CD14-positive monocyte (primary cell): ENCODE measurements at regions not wholly inside any gene's neighbourhood (a gene's known extent, or its start where the extent isn't known, plus 50 kb on each side); places are given as distances from the start of the nearest gene placed in this dataset.

Experiments used
- DNase-seq, 3 donors: peaks; one replicate each; pipeline ENCODE4 v3.0.0-alpha.2; 2011 to 2022
- H2AFZ ChIP-seq: 2 replicates; pipeline ENCODE4 v1.6.0; 2012; ENCODE audit warnings: mild to moderate bottlenecking, low read depth, low read length, inconsistent platforms; ENCODE audit not compliant: insufficient read depth, poor library complexity, severe bottlenecking
- H3K27ac ChIP-seq, 2 donors: 1 replicate in 1 of 2; 2 replicates in 1 of 2; pipeline ENCODE4 v1.5.1; 2012 to 2013; ENCODE audit warnings: low read length in 2 of 2, control low read depth in 1 of 2, inconsistent platforms in 1 of 2, low read depth in 1 of 2, mild to moderate bottlenecking in 1 of 2
- H3K27me3 ChIP-seq, 2 donors: one replicate each; pipeline versions ENCODE4 v1.6.0 to v1.6.1; 2011 to 2013; ENCODE audit warnings: low read length in 2 of 2; ENCODE audit not compliant: control insufficient read depth in 2 of 2, insufficient read depth in 2 of 2
- H3K36me3 ChIP-seq, 2 donors: replicated peaks in 1 of 2; 1 replicate in 1 of 2; 2 replicates in 1 of 2; pipeline versions ENCODE4 v1.5.1 to v1.6.1; 2012 to 2013; ENCODE audit warnings: low read length in 2 of 2, control low read depth in 1 of 2, inconsistent platforms in 1 of 2, mild to moderate bottlenecking in 1 of 2; ENCODE audit not compliant: insufficient read depth in 2 of 2, control insufficient read depth in 1 of 2
- H3K4me1 ChIP-seq, 2 donors: 1 replicate in 1 of 2; 2 replicates in 1 of 2; pipeline versions ENCODE4 v1.5.1 to v1.6.1; 2012 to 2013; ENCODE audit warnings: low read length in 2 of 2, control low read depth in 1 of 2, inconsistent platforms in 1 of 2, mild to moderate bottlenecking in 1 of 2, moderate library complexity in 1 of 2; ENCODE audit not compliant: insufficient read depth in 2 of 2, control insufficient read depth in 1 of 2
- H3K4me2 ChIP-seq: replicated peaks from 2 replicates; pipeline ENCODE3; 2012; ENCODE audit warnings: low read length, moderate library complexity, mild to moderate bottlenecking; ENCODE audit not compliant: poor library complexity, severe bottlenecking; ENCODE audit errors: extremely low read depth
- H3K4me3 ChIP-seq, 3 experiments: fragments of 200-600 bp in 1 of 3; sonication (generic) in 1 of 3; replicated peaks in 1 of 3; 1 replicate in 2 of 3; 2 replicates in 1 of 3; pipeline ENCODE4 v1.5.1; 2011 to 2013; ENCODE audit warnings: low read length in 3 of 3, mild to moderate bottlenecking in 3 of 3, control low read depth in 2 of 3, low read depth in 2 of 3, inconsistent platforms in 1 of 3, moderate library complexity in 1 of 3
- H3K79me2 ChIP-seq: 2 replicates; pipeline ENCODE4 v1.6.0; 2012; ENCODE audit warnings: mild to moderate bottlenecking, control low read depth, inconsistent platforms, low read length, moderate library complexity; ENCODE audit not compliant: insufficient read depth
- H3K9ac ChIP-seq: 2 replicates; pipeline ENCODE4 v1.6.0; 2017; ENCODE audit warnings: low read length, mild to moderate bottlenecking; ENCODE audit not compliant: insufficient read depth, poor library complexity, severe bottlenecking
- H3K9me3 ChIP-seq, 2 donors: replicated peaks in 1 of 2; 1 replicate in 1 of 2; 2 replicates in 1 of 2; pipeline versions ENCODE4 v1.5.1 to v1.6.1; 2012 to 2013; ENCODE audit warnings: low read length in 2 of 2, control low read depth in 1 of 2; ENCODE audit not compliant: control insufficient read depth in 1 of 2, insufficient read depth in 1 of 2
- H4K20me1 ChIP-seq: 2 replicates; pipeline ENCODE4 v1.6.0; 2012; ENCODE audit warnings: mild to moderate bottlenecking, low read length, control low read depth, moderate library complexity; ENCODE audit not compliant: insufficient read depth
- H3K27ac Mint-ChIP-seq, 7 donors: one replicate each; pipeline ENCODE4 v1.8.0; 2020; ENCODE audit warnings: mild to moderate bottlenecking in 7 of 7, mixed read lengths in 7 of 7, moderate library complexity in 6 of 7, inconsistent platforms in 2 of 7
- H3K27me3 Mint-ChIP-seq, 3 donors: one replicate each; pipeline ENCODE4 v1.8.0; 2021 to 2022; ENCODE audit warnings: low read depth in 3 of 3, mild to moderate bottlenecking in 3 of 3, mixed read lengths in 3 of 3, moderate library complexity in 3 of 3, inconsistent platforms in 1 of 3
- H3K36me3 Mint-ChIP-seq, 2 donors: one replicate each; pipeline ENCODE4 v1.8.0; 2020; ENCODE audit warnings: mixed read lengths in 2 of 2, inconsistent platforms in 1 of 2, mild to moderate bottlenecking in 1 of 2
- H3K4me1 Mint-ChIP-seq: one replicate; pipeline ENCODE4 v1.8.0; 2020; ENCODE audit warnings: mild to moderate bottlenecking, mixed read lengths
- H3K4me3 Mint-ChIP-seq, 2 donors: one replicate each; pipeline ENCODE4 v1.8.0; 2020; ENCODE audit warnings: mild to moderate bottlenecking in 2 of 2, mixed read lengths in 2 of 2, moderate library complexity in 1 of 2
- H3K9me3 Mint-ChIP-seq, 7 donors: one replicate each; pipeline ENCODE4 v1.8.0; 2020 to 2022; ENCODE audit warnings: mixed read lengths in 7 of 7, mild to moderate bottlenecking in 6 of 7, moderate library complexity in 6 of 7, inconsistent platforms in 2 of 7
- WGBS: methylation state at CpG from one replicate; pipeline ENCODE4 v1.1.5; 2013; ENCODE audit warnings: missing lambda C conversion rate; ENCODE audit not compliant: insufficient coverage; 5-methylcytosine and 5-hydroxymethylcytosine counted together
- intact Hi-C, 2 donors: fragments of 100-400 bp; cut with micrococcal nuclease; formaldehyde crosslinking; loops; one replicate each; pipeline versions ENCODE4 v1.15.0 to v1.15.1; 2023
- TF ChIP-seq, protein P1 (sequence below): fragments of 200-600 bp; IDR thresholded peaks from one replicate; pipeline ENCODE4 v1.8.0; 2022; ENCODE audit warnings: antibody characterized with exemption, mild to moderate bottlenecking

DNA sequence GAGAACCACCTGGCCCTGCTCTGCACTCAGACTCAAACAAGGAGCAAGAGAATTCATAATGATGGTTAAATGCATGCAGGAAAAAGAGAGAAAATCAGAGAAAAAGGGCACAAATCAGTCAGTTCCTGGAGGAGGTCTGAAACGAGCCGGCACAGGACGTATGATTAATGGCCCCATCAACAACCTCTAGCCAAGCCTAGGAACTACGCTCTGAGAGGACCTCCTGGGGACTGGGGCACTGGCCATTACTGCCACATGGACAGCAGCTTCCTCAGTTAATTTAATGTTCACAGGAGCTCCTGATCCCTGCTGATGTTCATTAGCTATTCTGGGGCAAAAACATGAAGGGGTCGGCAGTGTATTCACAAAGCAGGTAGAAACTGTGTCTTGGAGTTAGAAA is 238.1 kb downstream of the MED10 start:
- no peaks in the 10 kb centered on the region for H3K79me2 ChIP-seq
- DNase-seq = no peak
- no peak overlapping the region for H3K27ac ChIP-seq
- H4K20me1 ChIP-seq = no peaks in the 10 kb centered on the region
- H3K36me3 ChIP-seq = no peaks in the 10 kb centered on the region
- H3K27ac Mint-ChIP-seq = no peak overlapping the region
- H3K36me3 Mint-ChIP-seq = no peaks in the 10 kb centered on the region
- no peaks in the 10 kb centered on the region for H3K9me3 ChIP-seq
- no peak overlapping the region for H2AFZ ChIP-seq
- no peak overlapping the region for H3K4me3 ChIP-seq
- H3K27me3 ChIP-seq = no peaks in the 10 kb centered on the region
- H3K4me3 Mint-ChIP-seq = no peak overlapping the region
- no peak overlapping the region for H3K4me2 ChIP-seq
- peaks cover 0 to 1% (median 0%) of the 10 kb centered on the region in 3 donors for H3K27me3 Mint-ChIP-seq
- peaks cover 0 to 7% (median 3%) of the 10 kb centered on the region in 7 donors for H3K9me3 Mint-ChIP-seq
- TF ChIP-seq, protein P1, sequence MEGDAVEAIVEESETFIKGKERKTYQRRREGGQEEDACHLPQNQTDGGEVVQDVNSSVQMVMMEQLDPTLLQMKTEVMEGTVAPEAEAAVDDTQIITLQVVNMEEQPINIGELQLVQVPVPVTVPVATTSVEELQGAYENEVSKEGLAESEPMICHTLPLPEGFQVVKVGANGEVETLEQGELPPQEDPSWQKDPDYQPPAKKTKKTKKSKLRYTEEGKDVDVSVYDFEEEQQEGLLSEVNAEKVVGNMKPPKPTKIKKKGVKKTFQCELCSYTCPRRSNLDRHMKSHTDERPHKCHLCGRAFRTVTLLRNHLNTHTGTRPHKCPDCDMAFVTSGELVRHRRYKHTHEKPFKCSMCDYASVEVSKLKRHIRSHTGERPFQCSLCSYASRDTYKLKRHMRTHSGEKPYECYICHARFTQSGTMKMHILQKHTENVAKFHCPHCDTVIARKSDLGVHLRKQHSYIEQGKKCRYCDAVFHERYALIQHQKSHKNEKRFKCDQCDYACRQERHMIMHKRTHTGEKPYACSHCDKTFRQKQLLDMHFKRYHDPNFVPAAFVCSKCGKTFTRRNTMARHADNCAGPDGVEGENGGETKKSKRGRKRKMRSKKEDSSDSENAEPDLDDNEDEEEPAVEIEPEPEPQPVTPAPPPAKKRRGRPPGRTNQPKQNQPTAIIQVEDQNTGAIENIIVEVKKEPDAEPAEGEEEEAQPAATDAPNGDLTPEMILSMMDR = no peak
- intact Hi-C loops = no loop called here
- no peaks in the 10 kb centered on the region for H3K4me1 Mint-ChIP-seq
- no peaks in the 10 kb centered on the region for H3K4me1 ChIP-seq
- no peak overlapping the region for H3K9ac ChIP-seq
- WGBS = 52% methylated on average over 2 of the region's 5 CpGs

DNA sequence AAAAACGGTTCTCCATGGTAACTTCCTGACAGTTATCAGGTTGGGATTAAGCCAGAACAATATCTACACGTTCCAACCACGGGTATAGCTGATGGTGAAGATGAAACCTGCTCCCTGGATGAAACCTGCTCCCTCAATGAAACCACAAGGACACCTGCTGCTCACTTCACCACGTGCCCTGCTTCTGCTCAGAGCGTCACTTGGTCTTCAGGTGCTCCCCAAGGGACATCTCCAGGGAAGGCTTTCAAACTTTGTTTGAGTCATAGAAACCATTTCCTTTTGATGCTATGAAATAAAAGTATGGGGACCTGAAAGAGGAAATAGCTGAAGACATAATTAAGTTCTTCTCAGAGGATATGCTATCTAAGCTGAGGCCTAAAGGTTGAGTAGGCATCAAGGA is 242.4 kb downstream of the MED10 start:
- Histone ChIP-seq H3K4me3 (no peak overlapping the region), H3K4me1 (no peaks in the 10 kb centered on the region), H3K27me3 (no peaks in the 10 kb centered on the region), H3K9me3 (peaks cover 0 to 10% of the 10 kb centered on the region in 2 donors), H3K27ac (no peak overlapping the region), H4K20me1 (no peaks in the 10 kb centered on the region), H3K9ac (no peak overlapping the region), H3K79me2 (no peaks in the 10 kb centered on the region), H2AFZ (no peak overlapping the region), H3K36me3 (no peaks in the 10 kb centered on the region), H3K4me2 (no peak overlapping the region)
- Mint-ChIP-seq H3K27me3 (no peaks in the 10 kb centered on the region), H3K4me3 (no peak overlapping the region), H3K9me3 (peaks cover 0 to 8% (median 4%) of the 10 kb centered on the region in 7 donors), H3K27ac (no peak overlapping the region), H3K36me3 (no peaks in the 10 kb centered on the region), H3K4me1 (no peaks in the 10 kb centered on the region)
- intact Hi-C loops = no loop called here
- TF ChIP-seq, protein P1 = no peak
- DNase-seq = no peak
- 65% methylated on average over 4 of the region's 5 CpGs for WGBS
